ENCODE measurements at regions not wholly inside any gene's neighbourhood (a gene's known extent, or its start where the extent isn't known, plus 50 kb on each side); places are given as distances from the start of the nearest gene placed in this dataset.
A peak's percentile ranks its signal among the peaks of the same experiment; 100 is the strongest.

GRCh38 chr4:95732061-95732460 is 107.8 kb upstream of the PDHA2 start:
- Histone ChIP-seq H3K9me3 (replicated peaks; ENCODE audit: control insufficient read depth, insufficient read depth, low read length) (no peaks in the 10 kb centered on the region), H3K27me3 (ENCODE audit: control insufficient read depth in 2 of 2, insufficient read depth in 2 of 2, low read length in 2 of 2) (peaks cover 0 to 2% of the 10 kb centered on the region in 2 experiments), H3K27ac (ENCODE audit: insufficient read depth, low read depth, low read length) (no peak overlapping the region), H3K4me1 (ENCODE audit: control insufficient read depth, extremely low read depth, insufficient read depth, low read length) (no peaks in the 10 kb centered on the region), H2AFZ (ENCODE audit: low read depth, low read length) (no peak overlapping the region), H3K9ac (replicated peaks; ENCODE audit: extremely low read depth, insufficient read depth, low read length) (no peak overlapping the region), H3K4me2 (ENCODE audit: insufficient read depth, low read length) (no peak overlapping the region), H3K9me1 (replicated peaks; ENCODE audit: control insufficient read depth, extremely low read depth, insufficient read depth, low read length) (no peaks in the 10 kb centered on the region), H3K4me3 (replicated peaks in 1 of 3; ENCODE audit: insufficient read depth in 1 of 3, low read depth in 1 of 3, low read length in 3 of 3) (no peak overlapping the region), H3K36me3 (ENCODE audit: control insufficient read depth in 2 of 2, extremely low read depth in 1 of 2, insufficient read depth in 2 of 2, low read length in 2 of 2) (no peaks in the 10 kb centered on the region), H3K79me2 (ENCODE audit: control insufficient read depth, insufficient read depth, low read length) (no peaks in the 10 kb centered on the region), H4K20me1 (replicated peaks; ENCODE audit: control insufficient read depth, extremely low read depth, insufficient read depth, low read length) (no peaks in the 10 kb centered on the region)
- ChIA-PET POLR2A (no interaction called here), CTCF (no interaction called here)
- FAIRE-seq (peak; percentile 79), DNase-seq (ENCODE audit: low read depth, low spot score) (peak; percentile 13)
- intact Hi-C loops (cut with micrococcal nuclease) (no loop called here), dilution Hi-C loops (cut with MboI; ENCODE audit: extremely low pct_ligation_motif_present, low sequenced_read_pairs) (no loop called here)
- TF ChIP-seq EZH2 (IDR thresholded peaks at IDR 0.05; ENCODE audit: borderline replicate concordance, low read depth, low read length, severe bottlenecking) (no peak), FOS (IDR thresholded peaks at IDR 0.05; ENCODE audit: borderline replicate concordance, insufficient read depth, low read length) (no peak), JUN (IDR thresholded peaks at IDR 0.05; ENCODE audit: borderline replicate concordance, insufficient read depth, insufficient read length, low read depth) (no peak), POLR2A (IDR thresholded peaks at IDR 0.05; ENCODE audit: low read depth, low read length) (no peak), MYC (IDR thresholded peaks at IDR 0.05; ENCODE audit: low read depth, low read length) (no peak), GATA2 (IDR thresholded peaks at IDR 0.05; ENCODE audit: insufficient read depth, insufficient read length, low read depth, low read length) (no peak), POLR2AphosphoS5 (IDR thresholded peaks at IDR 0.05; ENCODE audit: insufficient read depth, low read depth, low read length) (no peak), MAX (IDR thresholded peaks at IDR 0.05; ENCODE audit: insufficient read depth, insufficient read length) (no peak)
- TF ChIP-seq, protein P1, sequence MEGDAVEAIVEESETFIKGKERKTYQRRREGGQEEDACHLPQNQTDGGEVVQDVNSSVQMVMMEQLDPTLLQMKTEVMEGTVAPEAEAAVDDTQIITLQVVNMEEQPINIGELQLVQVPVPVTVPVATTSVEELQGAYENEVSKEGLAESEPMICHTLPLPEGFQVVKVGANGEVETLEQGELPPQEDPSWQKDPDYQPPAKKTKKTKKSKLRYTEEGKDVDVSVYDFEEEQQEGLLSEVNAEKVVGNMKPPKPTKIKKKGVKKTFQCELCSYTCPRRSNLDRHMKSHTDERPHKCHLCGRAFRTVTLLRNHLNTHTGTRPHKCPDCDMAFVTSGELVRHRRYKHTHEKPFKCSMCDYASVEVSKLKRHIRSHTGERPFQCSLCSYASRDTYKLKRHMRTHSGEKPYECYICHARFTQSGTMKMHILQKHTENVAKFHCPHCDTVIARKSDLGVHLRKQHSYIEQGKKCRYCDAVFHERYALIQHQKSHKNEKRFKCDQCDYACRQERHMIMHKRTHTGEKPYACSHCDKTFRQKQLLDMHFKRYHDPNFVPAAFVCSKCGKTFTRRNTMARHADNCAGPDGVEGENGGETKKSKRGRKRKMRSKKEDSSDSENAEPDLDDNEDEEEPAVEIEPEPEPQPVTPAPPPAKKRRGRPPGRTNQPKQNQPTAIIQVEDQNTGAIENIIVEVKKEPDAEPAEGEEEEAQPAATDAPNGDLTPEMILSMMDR (IDR thresholded peaks at IDR 0.05; ENCODE audit: extremely low read depth in 1 of 2, insufficient read depth in 1 of 2, low read depth in 1 of 2, low read length in 2 of 2): no peak
- no TSS peak for BruUV-seq (replicated peaks)

All from endothelial cell of umbilical vein (primary cell).